ENCODE measurements at regions not wholly inside any gene's neighbourhood (a gene's known extent, or its start where the extent isn't known, plus 50 kb on each side); places are given as distances from the start of the nearest gene placed in this dataset.

DNA sequence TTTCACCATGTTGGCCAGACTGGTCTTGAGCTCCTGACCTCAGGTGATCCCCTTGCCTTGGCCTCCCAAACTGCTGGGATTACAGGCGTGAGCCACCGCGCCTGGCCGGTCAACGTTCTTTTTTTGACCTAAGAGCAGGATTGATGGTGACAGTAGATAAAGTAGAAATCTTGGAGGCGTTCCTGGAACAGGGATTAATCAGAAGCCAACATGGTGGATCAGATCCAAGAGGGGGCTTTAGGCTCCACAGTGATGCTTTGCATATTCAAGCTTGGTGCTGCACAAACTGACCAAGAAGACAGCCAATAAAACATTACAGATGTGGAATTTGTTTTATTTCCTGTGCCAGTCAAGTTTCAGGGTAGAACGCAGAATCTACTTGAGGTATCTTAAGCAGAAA, 271.2 kb downstream of the FGF9 start:
- no peak overlapping the region for H3K4me3 ChIP-seq (ENCODE audit: low read length)
- DNase-seq (ENCODE audit: low read depth, low spot score): no peak

DNA sequence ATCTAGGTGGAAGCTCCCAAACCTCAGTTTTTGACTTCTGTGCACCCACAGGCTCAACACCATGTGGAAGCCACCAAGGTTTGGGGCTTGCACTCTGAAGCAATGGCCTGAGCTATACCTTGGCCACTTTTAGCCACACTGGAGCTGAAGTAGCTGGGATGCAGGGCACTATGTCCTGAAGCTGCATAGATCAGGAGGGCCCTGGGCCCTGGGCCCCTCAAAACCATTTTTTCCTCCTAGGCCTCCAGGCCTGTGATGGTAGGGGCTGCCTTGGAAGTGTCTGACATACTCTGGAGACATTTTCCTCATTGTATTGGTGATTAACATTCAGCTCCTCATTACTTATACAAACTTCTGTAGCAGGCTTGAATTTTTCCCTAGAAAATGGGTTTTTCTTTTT, 273.7 kb downstream of the FGF9 start:
- H3K4me3 ChIP-seq (ENCODE audit: low read length): no peak overlapping the region
- DNase-seq (ENCODE audit: low read depth, low spot score): no peak

DNA sequence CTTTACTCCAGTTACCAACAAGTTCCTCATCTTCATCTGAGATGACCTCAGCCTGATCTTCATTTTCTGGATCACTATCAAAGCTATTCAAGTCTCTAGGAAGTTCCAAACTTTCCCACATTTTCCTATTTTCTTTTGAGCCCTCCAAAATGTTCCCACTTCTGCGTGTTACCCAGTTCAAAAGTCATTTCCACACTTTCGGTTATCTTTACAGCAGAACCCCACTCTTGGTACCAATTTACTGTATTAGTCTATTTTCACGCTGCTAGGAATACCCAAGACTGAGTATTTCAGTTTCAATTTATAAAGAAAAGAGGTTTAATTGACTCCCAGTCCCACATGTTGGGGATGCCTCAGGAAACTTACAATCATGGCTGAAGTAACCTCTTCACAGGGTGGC, 274.3 kb downstream of the FGF9 start:
- no peak for DNase-seq (ENCODE audit: low read depth, low spot score)
- no peak overlapping the region for H3K4me3 ChIP-seq (ENCODE audit: low read length)

DNA sequence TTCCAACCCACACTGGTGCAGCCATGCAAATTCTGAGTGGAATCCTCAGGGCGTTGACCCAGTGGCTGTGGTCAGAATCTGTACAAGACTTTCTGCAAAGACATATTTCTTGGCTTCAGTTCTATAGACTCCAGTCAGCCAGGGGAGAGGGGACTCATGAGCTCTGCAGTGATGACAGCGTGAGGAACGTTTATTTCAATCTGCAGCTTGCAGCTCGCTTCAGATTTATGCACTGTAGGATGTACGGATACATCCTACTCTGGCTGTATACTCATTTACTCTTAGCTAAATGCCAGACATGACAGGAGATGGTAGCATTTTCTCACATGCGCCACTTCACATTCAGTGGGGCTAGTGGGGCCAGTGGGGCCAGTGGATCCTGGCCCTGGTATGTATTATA, 276.1 kb downstream of the FGF9 start:
- no peak overlapping the region for H3K4me3 ChIP-seq (ENCODE audit: low read length)

DNA sequence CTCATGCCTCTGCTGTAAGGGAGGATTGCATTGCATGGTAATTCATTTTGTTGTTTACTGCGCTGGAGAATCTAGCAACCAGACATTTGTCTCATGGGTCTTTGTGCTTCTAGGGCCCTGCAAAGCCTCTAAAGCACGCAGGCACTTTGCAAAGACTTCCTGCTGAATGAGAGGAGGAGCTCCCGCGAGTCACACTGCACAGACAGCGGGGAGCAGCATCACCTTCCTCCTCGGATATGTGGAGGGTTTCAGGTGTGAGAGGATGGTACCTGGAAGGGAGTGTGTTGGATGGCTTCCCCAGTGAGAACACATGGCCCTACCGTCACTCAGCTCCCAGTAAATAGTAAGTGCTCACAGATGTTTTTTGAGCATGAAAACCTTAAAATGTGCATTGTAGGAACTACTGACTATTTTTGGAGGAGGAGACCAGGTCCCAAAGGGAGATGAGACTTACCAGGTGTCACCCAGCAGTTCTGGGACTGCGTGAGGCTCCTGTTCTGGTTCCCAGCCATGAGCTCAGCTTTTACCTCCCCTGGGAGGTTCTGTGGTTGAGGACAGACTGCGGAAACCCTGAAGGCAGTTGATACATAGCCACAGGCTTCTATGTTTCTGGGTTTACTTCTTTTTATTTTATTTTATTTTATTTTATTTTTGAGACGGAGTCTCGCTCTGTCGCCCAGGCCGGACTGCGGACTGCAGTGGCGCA, 278.0 kb downstream of the FGF9 start:
- no peak overlapping the region for H3K4me3 ChIP-seq (ENCODE audit: low read length)
- DNase-seq (ENCODE audit: low read depth, low spot score): no peak

More for the DNA sequence above, 276.1 kb downstream of the FGF9 start:
- no peak for DNase-seq (ENCODE audit: low read depth, low spot score)

DNA sequence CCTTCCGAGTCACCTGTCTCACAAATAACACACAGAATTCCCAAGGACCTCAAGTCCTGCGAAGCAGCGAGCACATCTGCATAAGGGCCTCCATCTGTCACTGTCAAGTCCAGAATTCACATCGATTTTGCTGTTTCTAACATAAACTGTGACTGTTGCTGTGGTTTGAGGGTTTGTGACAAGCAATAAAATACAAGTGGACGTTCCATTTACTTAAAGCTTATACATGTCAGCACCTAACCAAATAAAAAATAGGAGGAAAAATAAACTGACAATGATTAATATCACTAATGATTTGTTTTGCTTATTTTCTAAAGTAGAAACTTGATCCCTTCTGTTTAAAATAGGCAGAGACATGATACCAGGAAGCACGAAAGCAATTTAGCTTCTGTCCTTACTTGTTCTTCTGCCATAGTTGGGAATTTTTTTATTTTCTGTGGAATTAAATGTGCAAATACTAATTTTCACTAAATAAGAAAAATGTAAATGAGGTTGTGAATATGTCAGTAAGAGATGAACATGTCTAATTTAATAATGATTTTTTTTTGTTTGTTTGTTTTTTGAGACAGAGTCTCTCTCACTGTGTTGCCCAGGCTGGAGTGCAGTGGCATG, 279.1 kb downstream of the FGF9 start:
- H3K4me3 ChIP-seq (ENCODE audit: low read length): no peak overlapping the region
- DNase-seq (ENCODE audit: low read depth, low spot score): no peak

DNA sequence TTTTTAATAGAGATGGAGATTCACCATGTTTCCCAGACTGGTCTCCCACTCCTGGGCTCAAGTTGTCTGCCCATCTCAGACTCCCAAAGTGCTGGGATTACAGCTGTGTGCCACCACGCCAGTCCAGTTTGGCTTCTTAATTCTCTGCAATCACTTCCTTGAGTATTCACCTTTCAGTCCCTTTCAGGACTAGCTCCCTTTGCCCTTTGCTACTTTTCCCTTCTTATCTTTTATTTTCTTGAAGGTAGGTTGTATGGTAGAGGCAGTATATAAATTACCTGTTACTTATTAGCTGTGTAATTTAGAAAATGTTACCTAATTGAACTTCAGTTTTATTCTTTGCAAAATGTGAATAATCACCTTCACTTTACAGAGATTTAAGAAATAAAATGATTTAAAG, 285.8 kb downstream of the FGF9 start:
- no peak for DNase-seq (ENCODE audit: low read depth, low spot score)
- H3K4me3 ChIP-seq (ENCODE audit: low read length): no peak overlapping the region

DNA sequence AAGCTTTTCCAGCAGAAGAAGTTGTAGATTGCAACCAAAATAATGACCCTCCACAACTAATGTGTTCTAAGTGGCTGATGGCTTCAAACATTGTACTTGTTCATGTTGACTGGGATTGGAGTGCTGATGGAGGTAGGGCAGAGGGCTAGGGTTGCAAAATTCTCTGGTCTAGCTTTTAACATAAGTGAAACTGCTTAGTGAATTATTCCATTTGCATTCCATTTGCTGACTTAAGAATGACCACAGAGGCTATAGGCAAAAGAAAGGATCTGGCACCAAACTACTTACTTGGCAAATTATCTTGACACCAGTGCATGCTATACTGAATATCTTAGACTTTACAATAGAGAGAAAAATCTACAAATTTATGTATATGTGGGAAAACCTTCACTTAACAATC, 287.0 kb downstream of the FGF9 start:
- H3K4me3 ChIP-seq (ENCODE audit: low read length): no peak overlapping the region
- DNase-seq (ENCODE audit: low read depth, low spot score): no peak

DNA sequence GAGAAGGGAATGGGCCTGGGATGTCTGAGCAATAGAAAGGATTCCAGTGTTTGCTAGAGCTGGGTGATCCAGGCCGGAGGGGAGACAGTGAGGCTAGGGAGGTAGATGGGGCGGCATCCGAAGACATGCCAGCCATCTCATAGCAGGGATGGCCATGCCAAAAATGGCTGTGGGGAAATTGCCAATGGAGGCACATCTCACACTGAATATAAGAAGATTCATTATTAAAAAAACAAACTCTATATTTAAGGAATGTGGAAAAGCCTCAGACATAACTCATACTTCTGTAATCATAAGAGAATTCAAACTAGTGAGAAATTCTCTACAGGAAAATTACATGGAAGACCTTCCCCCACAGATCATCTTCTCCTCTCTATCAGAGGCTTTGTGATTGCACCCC, 289.2 kb downstream of the FGF9 start:
- DNase-seq (ENCODE audit: low read depth, low spot score): no peak
- no peak overlapping the region for H3K4me3 ChIP-seq (ENCODE audit: low read length)

DNA sequence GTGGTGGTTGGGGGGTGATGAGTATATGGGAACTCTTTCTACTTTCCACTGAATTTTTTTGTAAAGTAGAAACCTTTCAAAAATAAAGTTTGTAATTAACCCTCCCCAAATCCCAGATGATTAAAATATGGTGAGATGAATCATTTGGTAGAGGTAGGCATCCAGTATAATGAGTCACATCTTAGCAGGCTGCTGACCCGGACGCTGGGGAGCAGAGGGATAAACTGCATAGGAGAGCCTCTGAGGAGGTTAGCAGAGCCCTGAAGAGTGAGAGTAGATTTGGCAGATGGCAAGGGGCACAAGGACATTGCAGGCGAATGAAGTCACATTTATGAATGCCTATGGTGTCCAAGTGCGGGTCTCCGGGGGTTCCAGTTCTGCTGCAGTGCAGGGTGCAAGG, 293.8 kb downstream of the FGF9 start:
- H3K4me3 ChIP-seq (ENCODE audit: low read length): no peak overlapping the region
- DNase-seq (ENCODE audit: low read depth, low spot score): no peak

DNA sequence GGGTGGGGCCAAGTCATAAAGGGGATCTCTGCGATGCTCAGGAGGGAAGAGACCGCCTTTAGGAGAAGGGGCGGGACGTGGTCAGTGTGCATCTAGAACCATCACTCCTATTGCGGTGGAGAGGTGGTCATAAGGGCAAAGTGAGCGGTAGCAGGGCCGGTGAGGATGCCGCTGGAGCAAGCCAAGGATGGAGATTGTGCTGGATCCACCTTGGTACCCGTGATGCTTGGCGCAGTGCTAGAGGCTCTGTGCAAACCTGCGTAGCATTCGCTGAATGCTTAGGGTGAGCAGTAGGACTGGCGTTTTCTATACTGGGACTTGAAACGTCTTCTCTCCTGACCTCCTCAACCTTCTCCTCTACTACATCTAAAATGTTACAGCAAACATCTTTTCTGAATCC, 294.2 kb downstream of the FGF9 start:
- no peak overlapping the region for H3K4me3 ChIP-seq (ENCODE audit: low read length)
- no peak for DNase-seq (ENCODE audit: low read depth, low spot score)

DNA sequence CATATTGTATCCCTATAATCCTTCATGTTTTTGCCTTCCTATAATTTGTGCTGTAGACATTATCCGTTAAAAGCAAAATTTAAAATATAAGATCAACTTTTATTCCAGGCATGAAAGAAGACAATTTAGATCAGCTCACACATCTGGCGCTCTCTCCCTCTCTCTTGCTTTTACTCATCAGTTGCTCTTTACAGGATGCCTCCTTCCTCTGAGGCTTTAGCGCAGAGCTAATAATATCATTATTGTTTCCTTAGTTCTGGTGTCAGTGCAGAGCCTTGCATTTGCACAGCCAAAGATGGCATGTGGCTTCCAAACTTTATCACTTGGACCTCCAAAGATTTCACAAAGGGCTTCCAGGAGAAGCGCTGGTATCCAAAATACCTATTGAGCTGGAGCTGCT, 295.1 kb downstream of the FGF9 start:
- H3K4me3 ChIP-seq (ENCODE audit: low read length): no peak overlapping the region
- no peak for DNase-seq (ENCODE audit: low read depth, low spot score)

DNA sequence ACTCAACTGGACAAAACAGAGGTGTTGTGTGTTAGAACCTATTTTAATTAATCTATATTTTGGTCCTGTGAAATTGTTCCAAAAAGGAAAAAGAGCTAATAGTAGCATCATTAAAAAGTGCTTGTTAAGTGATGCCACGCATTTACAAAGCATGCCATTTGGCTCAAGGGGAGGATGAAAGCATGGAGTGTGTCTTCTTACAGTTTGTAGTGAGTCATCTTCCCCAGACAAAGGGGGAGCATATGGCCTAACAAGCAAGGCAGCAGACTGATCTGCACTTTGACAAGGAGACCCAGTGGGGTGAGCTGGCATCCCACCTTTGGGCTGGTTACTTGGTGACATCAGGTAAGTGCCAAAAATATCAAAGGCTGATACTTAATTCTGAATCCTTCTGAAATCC, 297.0 kb downstream of the FGF9 start:
- no peak for DNase-seq (ENCODE audit: low read depth, low spot score)
- no peak overlapping the region for H3K4me3 ChIP-seq (ENCODE audit: low read length)

DNA sequence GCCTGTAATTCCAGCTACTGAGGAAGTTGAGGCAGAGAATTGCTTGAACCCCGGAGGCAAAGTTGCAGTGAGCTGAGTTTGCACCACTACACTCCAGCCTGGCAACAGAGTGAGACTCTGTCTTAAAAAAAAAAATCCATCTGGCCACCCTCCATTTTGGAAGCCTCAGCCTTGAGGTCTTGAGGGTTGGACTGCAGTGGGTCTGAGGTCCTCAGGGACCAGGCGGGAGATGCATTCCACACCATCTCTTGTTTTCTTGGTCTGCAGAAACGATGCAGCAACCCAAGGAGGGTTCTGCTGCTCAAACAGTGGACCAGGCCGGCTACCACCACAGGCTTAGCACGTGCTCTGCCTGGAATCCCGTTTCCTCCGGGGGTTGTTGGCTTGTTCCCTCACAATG, 299.3 kb downstream of the FGF9 start:
- no peak overlapping the region for H3K4me3 ChIP-seq (ENCODE audit: low read length)
- DNase-seq (ENCODE audit: low read depth, low spot score): no peak

DNA sequence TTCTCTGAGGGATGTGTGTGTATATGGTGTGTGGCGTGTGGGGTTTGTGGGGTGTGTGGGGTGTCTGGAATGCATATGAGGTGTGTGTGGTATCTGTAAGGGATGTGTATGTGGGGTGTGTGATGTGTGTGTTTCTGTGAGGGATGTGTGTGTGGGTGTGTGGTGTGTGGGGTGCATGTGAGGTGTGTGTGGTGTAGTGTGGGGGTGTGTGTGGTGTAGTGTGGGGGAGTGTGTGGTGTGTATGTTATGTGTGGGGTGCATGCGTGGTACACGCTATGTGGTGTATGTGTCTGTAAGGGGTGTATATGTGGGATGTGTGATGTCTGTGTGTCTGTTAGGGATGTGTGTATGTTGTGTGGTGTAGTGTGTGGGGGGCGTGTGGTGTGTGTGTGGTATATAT, 300.0 kb downstream of the FGF9 start:
- no peak overlapping the region for H3K4me3 ChIP-seq (ENCODE audit: low read length)
- DNase-seq (ENCODE audit: low read depth, low spot score): no peak

DNA sequence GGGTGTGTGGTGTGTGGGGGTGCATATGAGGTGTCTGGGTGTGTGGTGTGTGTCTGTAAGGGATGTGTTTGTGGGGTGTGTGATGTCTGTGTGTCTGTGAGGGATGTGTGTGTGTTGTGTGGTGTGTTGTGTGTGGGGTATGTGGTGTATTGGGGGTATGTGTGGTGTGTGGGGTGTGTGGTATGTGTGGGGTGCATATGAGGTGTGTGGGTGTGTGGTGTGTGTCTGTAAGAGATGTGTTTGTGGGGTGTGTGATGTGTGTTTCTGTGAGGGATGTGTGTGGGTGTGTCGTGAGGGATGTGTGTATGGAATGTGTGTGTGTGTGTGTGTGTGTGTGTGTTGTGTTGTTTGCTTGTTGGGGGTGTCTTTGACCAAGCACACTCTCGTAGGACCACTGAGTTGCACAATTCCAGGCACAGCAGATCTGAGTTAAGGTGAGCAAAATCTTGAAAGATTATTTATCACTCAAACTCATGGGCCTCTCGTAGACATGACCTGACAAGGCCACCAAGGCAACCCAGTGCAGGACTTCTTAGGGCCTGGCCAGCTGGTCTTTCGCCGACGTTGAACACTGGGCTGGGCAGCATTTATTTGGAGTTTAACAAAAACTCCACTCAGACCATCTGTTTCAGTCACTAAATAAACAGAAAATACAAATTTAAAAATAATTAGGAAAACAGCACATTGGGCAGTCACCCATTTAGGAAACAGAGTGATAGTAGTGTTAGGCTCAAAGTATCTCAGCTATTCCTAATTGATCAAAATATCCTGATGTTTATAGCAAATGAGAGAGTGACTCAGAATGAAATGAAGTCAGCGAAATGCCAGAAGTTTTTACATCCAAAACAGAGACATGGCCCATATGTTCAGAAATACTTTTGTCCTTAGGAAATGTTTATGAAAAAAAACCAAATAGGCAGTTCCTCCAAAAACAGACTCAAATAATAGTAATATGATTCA, 301.1 kb downstream of the FGF9 start:
- no peak for DNase-seq (ENCODE audit: low read depth, low spot score)
- no peak overlapping the region for H3K4me3 ChIP-seq (ENCODE audit: low read length)

DNA sequence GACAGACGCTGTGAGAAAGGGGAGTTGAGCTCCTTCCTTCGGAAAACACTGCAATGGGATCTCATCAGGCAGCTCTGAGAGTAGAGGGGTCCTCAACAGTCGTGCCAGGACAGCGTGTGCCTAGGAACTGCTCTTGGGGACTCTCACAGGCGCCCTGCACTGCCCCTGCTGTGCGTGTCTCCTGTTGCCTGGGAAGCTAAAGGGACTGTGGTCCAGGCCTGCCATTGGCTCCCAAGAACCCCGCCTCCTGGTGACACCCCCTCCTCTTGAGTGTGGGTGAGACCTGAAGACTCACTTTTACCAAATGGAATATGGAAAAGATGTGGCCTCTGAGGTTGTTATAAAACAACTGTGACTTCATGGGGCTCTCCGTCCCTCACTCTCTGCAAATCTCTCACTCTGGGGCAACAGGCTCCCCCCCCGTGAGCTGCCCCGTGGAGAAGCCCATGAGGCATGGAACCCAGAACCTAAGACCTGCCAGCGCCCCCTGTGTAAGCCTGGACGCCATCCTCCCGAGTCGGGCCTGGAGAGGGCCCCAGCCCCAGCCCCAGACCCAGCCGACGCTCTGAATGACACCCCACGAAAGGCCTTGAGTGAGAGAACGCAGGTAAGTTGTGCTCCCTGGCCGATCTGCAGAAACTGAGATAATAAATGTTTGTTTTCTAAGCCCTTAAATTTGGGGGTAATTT, 302.7 kb downstream of the FGF9 start:
- no peak for DNase-seq (ENCODE audit: low read depth, low spot score)
- H3K4me3 ChIP-seq (ENCODE audit: low read length): no peak overlapping the region

DNA sequence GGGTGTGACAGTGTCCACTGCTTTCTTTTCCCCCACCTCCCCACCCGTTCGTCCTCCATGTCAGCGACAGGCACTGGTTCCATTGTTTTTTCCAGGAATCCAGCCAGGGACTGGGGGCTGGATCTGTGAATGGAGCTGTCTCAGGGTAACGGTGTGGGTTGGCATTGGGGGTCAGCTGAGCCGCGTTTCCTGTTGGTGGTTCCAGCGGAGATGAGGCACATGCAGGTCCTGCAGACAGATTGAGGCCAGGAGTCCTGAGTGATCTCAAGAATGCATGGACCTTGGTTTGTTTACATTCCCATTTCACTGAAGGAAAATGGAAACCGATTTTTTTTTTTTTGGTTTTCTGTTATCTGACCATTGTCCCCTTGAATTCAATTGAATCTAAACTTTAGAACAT, 303.9 kb downstream of the FGF9 start:
- DNase-seq (ENCODE audit: low read depth, low spot score): no peak
- no peak overlapping the region for H3K4me3 ChIP-seq (ENCODE audit: low read length)

DNA sequence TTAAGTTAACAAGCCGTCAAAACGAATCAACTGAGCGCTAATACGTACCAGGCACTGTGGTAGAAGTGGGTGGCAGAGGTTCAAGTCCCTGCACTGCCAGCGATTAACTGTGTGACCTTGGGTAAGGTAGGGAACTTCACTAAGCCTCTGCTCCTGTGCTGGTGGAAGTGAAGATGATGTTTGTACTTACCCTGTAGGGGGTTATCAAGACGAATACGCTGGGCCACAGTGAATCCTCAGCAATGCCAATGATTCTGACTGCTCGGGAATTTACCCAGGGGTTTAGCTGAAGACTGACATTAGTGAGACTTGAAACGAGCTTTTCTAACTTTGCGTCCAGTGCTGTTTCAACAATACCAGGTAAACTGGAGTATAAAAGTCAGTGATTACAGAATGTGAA, 305.3 kb downstream of the FGF9 start:
- no peak for DNase-seq (ENCODE audit: low read depth, low spot score)
- H3K4me3 ChIP-seq (ENCODE audit: low read length): no peak overlapping the region

All from Jurkat, Clone E6-1 (cell line).